Loucy (cell line): ENCODE measurements at regions not wholly inside any gene's neighbourhood (a gene's known extent, or its start where the extent isn't known, plus 50 kb on each side); places are given as distances from the start of the nearest gene placed in this dataset.

Experiments
- H2AFZ ChIP-seq: fragments of 200-600 bp; sonication (generic); 2 replicates; pipeline ENCODE4 v1.6.0; 2016; ENCODE audit warnings: antibody characterized with exemption, mild to moderate bottlenecking, low read length, moderate library complexity
- H3F3A ChIP-seq: fragments of 200-600 bp; 2 replicates; pipeline ENCODE4 v1.6.0; 2016; ENCODE audit warnings: antibody characterized with exemption, low read depth, mild to moderate bottlenecking
- H3K27me3 ChIP-seq: fragments of 200-600 bp; sonication (generic); 2 replicates; pipeline ENCODE4 v1.6.1; 2014; ENCODE audit warnings: low read length, mild to moderate bottlenecking; ENCODE audit not compliant: insufficient read depth, poor library complexity, severe bottlenecking
- H3K36me3 ChIP-seq: fragments of 200-600 bp; sonication (generic); 2 replicates; pipeline ENCODE4 v1.6.1; 2016; ENCODE audit warnings: low read length; ENCODE audit not compliant: insufficient read depth
- H3K4me1 ChIP-seq: fragments of 200-600 bp; sonication (generic); 2 replicates; pipeline ENCODE4 v1.5.1; 2014; ENCODE audit warnings: low read length, mild to moderate bottlenecking; ENCODE audit not compliant: insufficient read depth, poor library complexity, severe bottlenecking
- H3K4me2 ChIP-seq: fragments of 200-600 bp; sonication (generic); 2 replicates; pipeline ENCODE4 v1.6.0; 2014; ENCODE audit warnings: antibody characterized with exemption, low read length, low read depth, mild to moderate bottlenecking; ENCODE audit not compliant: poor library complexity, severe bottlenecking
- H3K4me3 ChIP-seq: fragments of 200-600 bp; sonication (generic); 2 replicates; pipeline ENCODE4 v1.5.1; 2014; ENCODE audit warnings: low read length, mild to moderate bottlenecking, mixed read lengths; ENCODE audit not compliant: poor library complexity, severe bottlenecking
- H3K79me2 ChIP-seq: fragments of 200-600 bp; sonication (generic); 2 replicates; pipeline ENCODE4 v1.6.1; 2014; ENCODE audit warnings: low read length; ENCODE audit not compliant: insufficient read depth
- H3K9ac ChIP-seq: fragments of 200-600 bp; sonication (generic); 2 replicates; pipeline ENCODE4 v1.6.0; 2014; ENCODE audit warnings: mild to moderate bottlenecking, low read depth, low read length, moderate library complexity; ENCODE audit not compliant: poor library complexity, severe bottlenecking
- H3K9me2 ChIP-seq: fragments of 200-600 bp; sonication (generic); replicated peaks from 2 replicates; pipeline ENCODE4 v1.6.1; 2016; ENCODE audit warnings: low read depth, low read length, mixed read lengths
- H3K9me3 ChIP-seq: fragments of 200-600 bp; sonication (generic); 2 replicates; pipeline ENCODE4 v1.6.1; 2014; ENCODE audit warnings: mild to moderate bottlenecking, antibody characterized with exemption, low read length, low read depth; ENCODE audit not compliant: insufficient read depth
- H4K20me1 ChIP-seq: fragments of 200-600 bp; sonication (generic); 2 replicates; pipeline ENCODE4 v1.6.0; 2014; ENCODE audit warnings: antibody characterized with exemption, low read length, mild to moderate bottlenecking; ENCODE audit not compliant: insufficient read depth, poor library complexity, severe bottlenecking
- CTCF ChIP-seq: fragments of 200-600 bp; sonication (generic); conservative IDR thresholded peaks from 2 replicates; pipeline ENCODE4 v1.5.1; 2014; ENCODE audit warnings: mild to moderate bottlenecking, antibody characterized with exemption, low read length
- EZH2phosphoT487 ChIP-seq: fragments of 200-600 bp; IDR thresholded peaks from 2 replicates; pipeline ENCODE4 v1.6.1; 2018; ENCODE audit warnings: antibody characterized with exemption, mild to moderate bottlenecking, moderate library complexity, borderline replicate concordance

GRCh38 chr16:5972747-5973146, 875.2 kb upstream of the EEF2KMT start:
- H3F3A ChIP-seq: no peaks in the 10 kb centered on the region
- no peaks in the 10 kb centered on the region for H4K20me1 ChIP-seq
- H3K4me3 ChIP-seq: no peak overlapping the region
- no peaks in the 10 kb centered on the region for H3K9me3 ChIP-seq
- H3K9ac ChIP-seq: no peak overlapping the region
- TF ChIP-seq CTCF (no peak), EZH2phosphoT487 (no peak)
- H3K79me2 ChIP-seq: no peaks in the 10 kb centered on the region
- no peaks in the 10 kb centered on the region for H3K4me1 ChIP-seq
- H3K4me2 ChIP-seq: no peak overlapping the region
- H3K27me3 ChIP-seq: no peaks in the 10 kb centered on the region
- H3K9me2 ChIP-seq: no peaks in the 10 kb centered on the region
- no peaks in the 10 kb centered on the region for H3K36me3 ChIP-seq
- no peak overlapping the region for H2AFZ ChIP-seq

- Histone ChIP-seq H3K4me1 (no peaks in the 10 kb centered on the region), H3K79me2 (no peaks in the 10 kb centered on the region), H3K4me2 (no peak overlapping the region), H3K36me3 (no peaks in the 10 kb centered on the region), H3K9me3 (no peaks in the 10 kb centered on the region), H3K4me3 (no peak overlapping the region), H3F3A (no peaks in the 10 kb centered on the region), H3K27me3 (no peaks in the 10 kb centered on the region), H3K9me2 (no peaks in the 10 kb centered on the region), H2AFZ (no peak overlapping the region), H4K20me1 (no peaks in the 10 kb centered on the region), H3K9ac (no peak overlapping the region)
- TF ChIP-seq EZH2phosphoT487 (no peak), CTCF (no peak)
Observed at GRCh38 chr16:5971924-5972323, 874.3 kb upstream of the EEF2KMT start.

GRCh38 chr16:5971106-5971505, 873.5 kb upstream of the EEF2KMT start:
- Histone ChIP-seq H3K4me3 (no peak overlapping the region), H3K27me3 (no peaks in the 10 kb centered on the region), H4K20me1 (no peaks in the 10 kb centered on the region), H3K79me2 (no peaks in the 10 kb centered on the region), H3K36me3 (no peaks in the 10 kb centered on the region), H2AFZ (no peak overlapping the region), H3K4me1 (no peaks in the 10 kb centered on the region), H3K9ac (no peak overlapping the region), H3F3A (no peaks in the 10 kb centered on the region), H3K9me2 (no peaks in the 10 kb centered on the region), H3K4me2 (no peak overlapping the region), H3K9me3 (no peaks in the 10 kb centered on the region)
- TF ChIP-seq CTCF (no peak), EZH2phosphoT487 (no peak)
